Esophagus squamous epithelium (tissue), 4 donors: ENCODE measurements at regions not wholly inside any gene's neighbourhood (a gene's known extent, or its start where the extent isn't known, plus 50 kb on each side); places are given as distances from the start of the nearest gene placed in this dataset.

Experiments used
- POLR2A ChIP-seq, 4 donors: fragments of 450-650 bp; IDR thresholded peaks; one replicate each; pipeline ENCODE4 v1.6.1; 2017; ENCODE audit warnings: antibody characterized with exemption in 4 of 4, mild to moderate bottlenecking in 4 of 4, moderate library complexity in 3 of 4
- TF ChIP-seq, protein P1 (sequence below), 6 experiments: fragments of 450-650 bp in 4 of 6; fragments of 200-600 bp in 2 of 6; sonication (generic) in 2 of 6; IDR thresholded peaks; one replicate each; pipeline ENCODE4 v1.5.1; 2016 to 2019; ENCODE audit warnings: antibody characterized with exemption in 6 of 6, mild to moderate bottlenecking in 4 of 6, moderate library complexity in 4 of 6

DNA sequence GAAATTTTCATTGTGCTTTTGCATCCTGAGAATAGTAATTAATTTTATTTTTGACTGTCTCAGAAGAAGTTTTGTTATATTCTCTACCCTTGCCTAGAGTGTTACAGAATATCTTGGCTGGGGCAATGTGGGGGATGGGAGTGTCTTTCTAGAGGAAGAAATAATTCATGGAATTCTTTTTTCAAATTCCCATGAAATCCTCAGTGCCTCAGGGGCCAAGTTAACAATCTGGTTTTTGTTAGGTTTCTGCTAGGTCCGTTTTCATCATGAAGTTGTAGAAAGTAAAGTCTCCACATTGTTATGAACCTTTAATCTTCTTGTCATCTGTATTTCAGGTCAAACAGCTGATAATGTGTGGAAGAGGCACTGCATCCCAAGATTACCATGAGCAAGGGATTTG lies 145.6 kb upstream of the GYPC start:
- TF ChIP-seq, protein P1, sequence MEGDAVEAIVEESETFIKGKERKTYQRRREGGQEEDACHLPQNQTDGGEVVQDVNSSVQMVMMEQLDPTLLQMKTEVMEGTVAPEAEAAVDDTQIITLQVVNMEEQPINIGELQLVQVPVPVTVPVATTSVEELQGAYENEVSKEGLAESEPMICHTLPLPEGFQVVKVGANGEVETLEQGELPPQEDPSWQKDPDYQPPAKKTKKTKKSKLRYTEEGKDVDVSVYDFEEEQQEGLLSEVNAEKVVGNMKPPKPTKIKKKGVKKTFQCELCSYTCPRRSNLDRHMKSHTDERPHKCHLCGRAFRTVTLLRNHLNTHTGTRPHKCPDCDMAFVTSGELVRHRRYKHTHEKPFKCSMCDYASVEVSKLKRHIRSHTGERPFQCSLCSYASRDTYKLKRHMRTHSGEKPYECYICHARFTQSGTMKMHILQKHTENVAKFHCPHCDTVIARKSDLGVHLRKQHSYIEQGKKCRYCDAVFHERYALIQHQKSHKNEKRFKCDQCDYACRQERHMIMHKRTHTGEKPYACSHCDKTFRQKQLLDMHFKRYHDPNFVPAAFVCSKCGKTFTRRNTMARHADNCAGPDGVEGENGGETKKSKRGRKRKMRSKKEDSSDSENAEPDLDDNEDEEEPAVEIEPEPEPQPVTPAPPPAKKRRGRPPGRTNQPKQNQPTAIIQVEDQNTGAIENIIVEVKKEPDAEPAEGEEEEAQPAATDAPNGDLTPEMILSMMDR (IDR thresholded peaks at IDR 0.05): no peak
- TF ChIP-seq POLR2A (IDR thresholded peaks at IDR 0.05): no peak
